Lung (tissue), 11 donors: ENCODE measurements at regions not wholly inside any gene's neighbourhood (a gene's known extent, or its start where the extent isn't known, plus 50 kb on each side); places are given as distances from the start of the nearest gene placed in this dataset.

Experiments
- ATAC-seq: fragments of 200-7000 bp; cut with Tn5 transposase; one replicate; pipeline ENCODE4 v1.9.1; 2020; ENCODE audit warnings: moderate number of reproducible peaks; ENCODE audit not compliant: insufficient read depth, low FRiP score
- DNase-seq, 3 donors: peaks; one replicate each; pipeline ENCODE4 v3.0.0-alpha.2; 2013 to 2017
- H3K27ac ChIP-seq, 2 donors: one replicate each; pipeline ENCODE4 v1.5.1; 2013; ENCODE audit warnings: mild to moderate bottlenecking in 2 of 2, moderate library complexity in 2 of 2, control low read depth in 1 of 2, inconsistent platforms in 1 of 2, low read depth in 1 of 2, low read length in 1 of 2
- H3K27me3 ChIP-seq, 3 donors: one replicate each; pipeline ENCODE4 v1.5.1; 2013; ENCODE audit warnings: low read length in 2 of 3; ENCODE audit not compliant: control insufficient read depth in 3 of 3, insufficient read depth in 3 of 3
- H3K36me3 ChIP-seq, 4 donors: one replicate each; pipeline ENCODE4 v1.5.1; 2013; ENCODE audit warnings: low read length in 4 of 4, mild to moderate bottlenecking in 1 of 4, moderate library complexity in 1 of 4; ENCODE audit not compliant: control insufficient read depth in 4 of 4, insufficient read depth in 4 of 4
- H3K4me1 ChIP-seq, 5 donors: one replicate each; pipeline ENCODE4 v1.5.1; 2013; ENCODE audit warnings: low read length in 5 of 5, mild to moderate bottlenecking in 2 of 5, moderate library complexity in 1 of 5; ENCODE audit not compliant: control insufficient read depth in 5 of 5, insufficient read depth in 5 of 5
- H3K4me3 ChIP-seq: one replicate; pipeline ENCODE4 v1.5.1; 2013; ENCODE audit warnings: mild to moderate bottlenecking, control low read depth, moderate library complexity
- H3K9ac ChIP-seq, 2 donors: one replicate each; pipeline ENCODE4 v1.5.1; 2013; ENCODE audit warnings: low read length in 2 of 2, control low read depth in 1 of 2; ENCODE audit not compliant: insufficient read depth in 1 of 2
- H3K9me3 ChIP-seq, 4 donors: one replicate each; pipeline ENCODE4 v1.5.1; 2013; ENCODE audit warnings: low read length in 3 of 4, mild to moderate bottlenecking in 1 of 4, moderate library complexity in 1 of 4; ENCODE audit not compliant: control insufficient read depth in 4 of 4, insufficient read depth in 3 of 4
- CTCF ChIP-seq: IDR thresholded peaks from 2 replicates; pipeline ENCODE4 v1.5.1; 2012; ENCODE audit warnings: mild to moderate bottlenecking; ENCODE audit errors: control extremely low read depth, extremely low read depth
- WGBS, 2 donors: extraction: QIAGEN DNeasy Blood & Tissue Kit; methylation state at CpG; one replicate each; pipeline ENCODE4 v1.1.7; 2013; 5-methylcytosine and 5-hydroxymethylcytosine counted together
- donor health status: control.
- donor health status: control.
- donor health status: Bipolar disorder and iron deficiency.
- donor health status: healthy.
- donor health status: DM: yes; HTN: yes; CAD: no.

- Histone ChIP-seq H3K27me3 (no peaks in the 10 kb centered on the region), H3K9ac (no peak overlapping the region), H3K4me1 (peaks cover 0 to 15% (median 3%) of the 10 kb centered on the region in 5 donors), H3K4me3 (no peak overlapping the region), H3K27ac (no peak overlapping the region), H3K9me3 (no peaks in the 10 kb centered on the region), H3K36me3 (no peaks in the 10 kb centered on the region)
- TF ChIP-seq CTCF: no peak
- ATAC-seq: no peak
- DNase-seq: no peak
- WGBS, 2 donors: 70 to 81% methylated on average over 3 of the region's 3 CpGs
Measured at GRCh38 chr11:95668131-95668530, 121.5 kb downstream of the FAM76B start.

GRCh38 chr11:95661162-95661561, 128.4 kb downstream of the FAM76B start:
- TF ChIP-seq CTCF: no peak
- Histone ChIP-seq H3K4me3 (no peak overlapping the region), H3K36me3 (no peaks in the 10 kb centered on the region), H3K27ac (no peak overlapping the region), H3K27me3 (no peaks in the 10 kb centered on the region), H3K9me3 (no peaks in the 10 kb centered on the region), H3K9ac (no peak overlapping the region), H3K4me1 (no peaks in the 10 kb centered on the region)
- WGBS, 2 donors: 95 to 96% methylated on average over 2 of the region's 2 CpGs
- DNase-seq (no peak), ATAC-seq (no peak)

- no peak for ATAC-seq
- no peak for TF ChIP-seq CTCF
- H3K36me3 ChIP-seq: no peaks in the 10 kb centered on the region
- no peaks in the 10 kb centered on the region for H3K27me3 ChIP-seq
- H3K4me1 ChIP-seq: no peaks in the 10 kb centered on the region
- no peaks in the 10 kb centered on the region for H3K9me3 ChIP-seq
- no peak overlapping the region for H3K9ac ChIP-seq
- H3K4me3 ChIP-seq: no peak overlapping the region
- no peak overlapping the region for H3K27ac ChIP-seq
- DNase-seq: no peak
Measured at GRCh38 chr11:95660038-95660437, 129.5 kb downstream of the FAM76B start.

- no peak overlapping the region for H3K9ac ChIP-seq
- ATAC-seq (no peak), DNase-seq (no peak)
- H3K36me3 ChIP-seq: no peaks in the 10 kb centered on the region
- WGBS, 2 donors: 78 to 88% methylated on average over 1 of the region's 1 CpG
- H3K9me3 ChIP-seq: no peaks in the 10 kb centered on the region
- no peaks in the 10 kb centered on the region for H3K4me1 ChIP-seq
- H3K27ac ChIP-seq: no peak overlapping the region
- no peak overlapping the region for H3K4me3 ChIP-seq
- no peaks in the 10 kb centered on the region for H3K27me3 ChIP-seq
- TF ChIP-seq CTCF: no peak
Measured at GRCh38 chr11:95659088-95659487, 130.5 kb downstream of the FAM76B start.
